HG03342 (cell line): ENCODE measurements at regions not wholly inside any gene's neighbourhood (a gene's known extent, or its start where the extent isn't known, plus 50 kb on each side); places are given as distances from the start of the nearest gene placed in this dataset.

Source experiments
- ATAC-seq: cut with Tn5 transposase; IDR thresholded peaks from one replicate; pipeline ENCODE4 v1.9.1; 2021; ENCODE audit warnings: mild to moderate bottlenecking, moderate library complexity; ENCODE audit not compliant: unreplicated experiment

- ATAC-seq, result no peak
These were observed 135.2 kb upstream of the HS3ST3A1 start for GRCh38 chr17:13736916-13737315.

GRCh38 chr17:13740686-13741085 lies 139.0 kb upstream of the HS3ST3A1 start:
- no peak for ATAC-seq

GRCh38 chr17:13741744-13742143 lies 140.0 kb upstream of the HS3ST3A1 start:
- ATAC-seq, result no peak

- no peak for ATAC-seq
These were observed 142.2 kb upstream of the HS3ST3A1 start for GRCh38 chr17:13743906-13744305.

- ATAC-seq, result no peak
These were observed 144.7 kb upstream of the HS3ST3A1 start for GRCh38 chr17:13746404-13746803.

GRCh38 chr17:13749166-13749890 lies 147.6 kb upstream of the HS3ST3A1 start:
- no peak for ATAC-seq

- no peak for ATAC-seq
These were observed 148.1 kb upstream of the HS3ST3A1 start for GRCh38 chr17:13749891-13750235.

GRCh38 chr17:13750816-13751793 lies 149.4 kb upstream of the HS3ST3A1 start:
- no peak for ATAC-seq

GRCh38 chr17:13753154-13753553 lies 151.4 kb upstream of the HS3ST3A1 start:
- no peak for ATAC-seq

- ATAC-seq, result no peak
These were observed 152.0 kb upstream of the HS3ST3A1 start for GRCh38 chr17:13753771-13754170.

GRCh38 chr17:13755851-13756250 lies 154.1 kb upstream of the HS3ST3A1 start:
- ATAC-seq, result no peak

- ATAC-seq, result no peak
These were observed 155.0 kb upstream of the HS3ST3A1 start for GRCh38 chr17:13756763-13757162.

- ATAC-seq, result no peak
These were observed 156.1 kb upstream of the HS3ST3A1 start for GRCh38 chr17:13757871-13758270.

- no peak for ATAC-seq
These were observed 158.0 kb upstream of the HS3ST3A1 start for GRCh38 chr17:13759518-13760335.

- ATAC-seq, result no peak
These were observed 159.4 kb upstream of the HS3ST3A1 start for GRCh38 chr17:13761038-13761603.

GRCh38 chr17:13765701-13766100 lies 164.0 kb upstream of the HS3ST3A1 start:
- no peak for ATAC-seq

- no peak for ATAC-seq
These were observed 169.0 kb upstream of the HS3ST3A1 start for GRCh38 chr17:13770702-13771101.

GRCh38 chr17:13775450-13775849 lies 173.7 kb upstream of the HS3ST3A1 start:
- no peak for ATAC-seq

- no peak for ATAC-seq
These were observed 174.4 kb upstream of the HS3ST3A1 start for GRCh38 chr17:13776027-13776551.

GRCh38 chr17:13777003-13777402 lies 175.3 kb upstream of the HS3ST3A1 start:
- no peak for ATAC-seq
